Endothelial cell of umbilical vein (primary cell): ENCODE measurements at regions not wholly inside any gene's neighbourhood (a gene's known extent, or its start where the extent isn't known, plus 50 kb on each side); places are given as distances from the start of the nearest gene placed in this dataset.

Source experiments
- BruUV-seq: library from RNA; stranded (reverse); fragments of 400-500 nt; replicated peaks from 2 replicates; lab custom pipeline; 2021; lab: Mats Ljungman, UMichigan
- CTCF ChIA-PET: fragments of 300-600, 350-600 bp; sonication (Branson Sonifier 250); formaldehyde crosslinking; loops from one replicate; lab custom pipeline; 2021; ENCODE audit warnings: antibody characterized with exemption, inconsistent platforms; lab: Charles Lee
- POLR2A ChIA-PET: fragments of 300-600, 350-600 bp; sonication (Branson Sonifier 250); formaldehyde crosslinking; loops from one replicate; lab custom pipeline; 2021; ENCODE audit warnings: antibody characterized with exemption, inconsistent platforms; lab: Charles Lee
- DNase-seq: peaks from one replicate; pipeline ENCODE4 v3.0.0-alpha.2; 2011; ENCODE audit warnings: low read depth, low spot score
- FAIRE-seq: peaks from 2 replicates; lab custom pipeline; 2011; peaks lifted over from hg19 to GRCh38; lab: Jason Lieb, UNC
- H2AFZ ChIP-seq: 2 replicates; pipeline ENCODE4 v1.6.0; 2012; ENCODE audit warnings: low read depth, low read length, control low read depth, inconsistent platforms
- H3K27ac ChIP-seq: 2 replicates; pipeline ENCODE4 v1.5.1; 2011; ENCODE audit warnings: low read depth, mild to moderate bottlenecking, control low read depth, low read length, moderate library complexity; ENCODE audit not compliant: insufficient read depth
- H3K27me3 ChIP-seq, 2 experiments: 2 replicates each; pipeline versions ENCODE4 v1.6.0 to v1.6.1; 2011; ENCODE audit warnings: low read length in 2 of 2, mixed read lengths in 1 of 2; ENCODE audit not compliant: control insufficient read depth in 2 of 2, insufficient read depth in 2 of 2
- H3K36me3 ChIP-seq, 2 experiments: 2 replicates in 1 of 2; 3 replicates in 1 of 2; pipeline ENCODE4 v1.5.1; 2011; ENCODE audit warnings: low read length in 2 of 2, mild to moderate bottlenecking in 1 of 2, moderate library complexity in 1 of 2; ENCODE audit not compliant: control insufficient read depth in 2 of 2, insufficient read depth in 2 of 2; ENCODE audit errors: extremely low read depth in 1 of 2
- H3K4me1 ChIP-seq: 3 replicates; pipeline ENCODE4 v1.5.1; 2011; ENCODE audit warnings: mild to moderate bottlenecking, low read length; ENCODE audit not compliant: control insufficient read depth, insufficient read depth; ENCODE audit errors: extremely low read depth
- H3K4me2 ChIP-seq: 2 replicates; pipeline ENCODE4 v1.6.1; 2011; ENCODE audit warnings: low read length, control low read depth, mixed read lengths; ENCODE audit not compliant: insufficient read depth
- H3K4me3 ChIP-seq, 3 experiments: fragments of 200-600 bp in 1 of 3; sonication (generic), shearing (Covaris generic) in 1 of 3; replicated peaks in 1 of 3; 2 replicates each; pipeline ENCODE4 v1.5.1; 2011 to 2016; ENCODE audit warnings: control low read depth in 3 of 3, low read length in 3 of 3, mild to moderate bottlenecking in 2 of 3, inconsistent platforms in 1 of 3, low read depth in 1 of 3, moderate library complexity in 1 of 3; ENCODE audit not compliant: insufficient read depth in 1 of 3
- H3K79me2 ChIP-seq: 2 replicates; pipeline ENCODE4 v1.6.0; 2012; ENCODE audit warnings: low read length, inconsistent platforms; ENCODE audit not compliant: control insufficient read depth, insufficient read depth
- H3K9ac ChIP-seq: replicated peaks from 2 replicates; pipeline ENCODE3; 2011; ENCODE audit warnings: low read length, control low read depth; ENCODE audit not compliant: insufficient read depth; ENCODE audit errors: extremely low read depth
- H3K9me1 ChIP-seq: replicated peaks from 3 replicates; pipeline ENCODE4 v1.6.0; 2011; ENCODE audit warnings: mild to moderate bottlenecking, low read length; ENCODE audit not compliant: control insufficient read depth, insufficient read depth; ENCODE audit errors: extremely low read depth
- H3K9me3 ChIP-seq: replicated peaks from 2 replicates; pipeline ENCODE4 v1.5.1; 2012; ENCODE audit warnings: low read length, inconsistent platforms; ENCODE audit not compliant: control insufficient read depth, insufficient read depth
- H4K20me1 ChIP-seq: replicated peaks from 2 replicates; pipeline ENCODE3; 2011; ENCODE audit warnings: mild to moderate bottlenecking, low read length; ENCODE audit not compliant: control insufficient read depth, insufficient read depth; ENCODE audit errors: extremely low read depth
- CTCF ChIP-seq, 2 donors: IDR thresholded peaks; 1 replicate in 1 of 2; 2 replicates in 1 of 2; pipeline ENCODE4 v1.5.1; 2011; ENCODE audit warnings: low read length in 2 of 2, mild to moderate bottlenecking in 2 of 2, moderate library complexity in 2 of 2, control low read depth in 1 of 2, inconsistent platforms in 1 of 2, low read depth in 1 of 2; ENCODE audit not compliant: insufficient read depth in 1 of 2; ENCODE audit errors: extremely low read depth in 1 of 2
- EZH2 ChIP-seq: IDR thresholded peaks from 2 replicates; pipeline ENCODE4 v1.6.1; 2012; ENCODE audit warnings: borderline replicate concordance, low read depth, mild to moderate bottlenecking, moderate library complexity, low read length, inconsistent platforms; ENCODE audit not compliant: severe bottlenecking
- FOS ChIP-seq: IDR thresholded peaks from 2 replicates; pipeline ENCODE4 v1.6.1; 2011; ENCODE audit warnings: mild to moderate bottlenecking, low read length, moderate library complexity, borderline replicate concordance; ENCODE audit not compliant: insufficient read depth
- GATA2 ChIP-seq: IDR thresholded peaks from 2 replicates; pipeline ENCODE4 v1.7.0; 2011; ENCODE audit warnings: low read depth, mild to moderate bottlenecking, moderate library complexity, mixed read lengths, low read length; ENCODE audit not compliant: insufficient read length, insufficient read depth
- JUN ChIP-seq: IDR thresholded peaks from 2 replicates; pipeline ENCODE4 v1.6.1; 2011; ENCODE audit warnings: borderline replicate concordance, low read depth; ENCODE audit not compliant: insufficient read length, insufficient read depth
- MAX ChIP-seq: IDR thresholded peaks from 2 replicates; pipeline ENCODE4 v1.6.1; 2011; ENCODE audit not compliant: insufficient read depth, insufficient read length
- MYC ChIP-seq: IDR thresholded peaks from one replicate; pipeline ENCODE4 v1.6.1; 2011; ENCODE audit warnings: mild to moderate bottlenecking, low read depth, low read length
- POLR2A ChIP-seq: IDR thresholded peaks from 2 replicates; pipeline ENCODE4 v1.6.1; 2012; ENCODE audit warnings: low read depth, mild to moderate bottlenecking, control low read depth, low read length
- POLR2AphosphoS5 ChIP-seq: IDR thresholded peaks from 2 replicates; pipeline ENCODE4 v1.6.1; 2012; ENCODE audit warnings: low read depth, mild to moderate bottlenecking, control low read depth, low read length, moderate library complexity; ENCODE audit not compliant: insufficient read depth
- dilution Hi-C: fragments of 300-500 bp; cut with MboI; formaldehyde crosslinking; loops from one replicate; pipeline ENCODE4 v1.15.0; 2019; ENCODE audit warnings: low sequenced_read_pairs; ENCODE audit not compliant: extremely low pct_ligation_motif_present
- intact Hi-C: fragments of 100-400 bp; cut with micrococcal nuclease; formaldehyde crosslinking; loops from one replicate; pipeline ENCODE4 v1.10.0; 2022

- no TSS peak for BruUV-seq
- H3K9ac ChIP-seq: no peak overlapping the region
- no peaks in the 10 kb centered on the region for H4K20me1 ChIP-seq
- DNase-seq (no peak), FAIRE-seq (no peak)
- dilution Hi-C loops: no loop called here
- H3K79me2 ChIP-seq: no peaks in the 10 kb centered on the region
- no peak overlapping the region for H3K4me3 ChIP-seq
- intact Hi-C loops: no loop called here
- TF ChIP-seq GATA2: no peak
- TF ChIP-seq MAX: no peak
- no peak for TF ChIP-seq CTCF (IDR thresholded peaks at IDR 0.05; ENCODE audit: extremely low read depth in 1 of 2, insufficient read depth in 1 of 2, low read depth in 1 of 2, low read length in 2 of 2)
- TF ChIP-seq FOS: no peak
- TF ChIP-seq POLR2A: no peak
- no peak for TF ChIP-seq JUN
- no peak for TF ChIP-seq MYC
- no peak for TF ChIP-seq POLR2AphosphoS5
- TF ChIP-seq EZH2: no peak
- H3K36me3 ChIP-seq: no peaks in the 10 kb centered on the region
- H3K27ac ChIP-seq: no peak overlapping the region
- H3K27me3 ChIP-seq: no peaks in the 10 kb centered on the region
- ChIA-PET CTCF (no interaction called here), POLR2A (no interaction called here)
- H3K9me1 ChIP-seq: no peaks in the 10 kb centered on the region
- H3K9me3 ChIP-seq: peaks cover 2% of the 10 kb centered on the region
- H3K4me1 ChIP-seq: no peaks in the 10 kb centered on the region
- no peak overlapping the region for H2AFZ ChIP-seq
- no peak overlapping the region for H3K4me2 ChIP-seq
Measured at GRCh38 chr10:108471420-108471819, 1306.9 kb upstream of the SORCS1 start.
